NT2/D1 (cell line): ENCODE measurements at regions not wholly inside any gene's neighbourhood (a gene's known extent, or its start where the extent isn't known, plus 50 kb on each side); places are given as distances from the start of the nearest gene placed in this dataset.

Source experiments
- SUZ12 ChIP-seq: IDR thresholded peaks from 2 replicates; pipeline ENCODE4 v1.6.1; 2011; ENCODE audit not compliant: insufficient read length, insufficient read depth; ENCODE audit errors: extremely low read depth
- YY1 ChIP-seq: IDR thresholded peaks from 2 replicates; pipeline ENCODE4 v1.6.1; 2011; ENCODE audit not compliant: insufficient read length, insufficient read depth
- ZNF274 ChIP-seq: IDR thresholded peaks from 2 replicates; pipeline ENCODE4 v1.6.1; 2011; ENCODE audit warnings: mild to moderate bottlenecking, low read depth, low read length

DNA sequence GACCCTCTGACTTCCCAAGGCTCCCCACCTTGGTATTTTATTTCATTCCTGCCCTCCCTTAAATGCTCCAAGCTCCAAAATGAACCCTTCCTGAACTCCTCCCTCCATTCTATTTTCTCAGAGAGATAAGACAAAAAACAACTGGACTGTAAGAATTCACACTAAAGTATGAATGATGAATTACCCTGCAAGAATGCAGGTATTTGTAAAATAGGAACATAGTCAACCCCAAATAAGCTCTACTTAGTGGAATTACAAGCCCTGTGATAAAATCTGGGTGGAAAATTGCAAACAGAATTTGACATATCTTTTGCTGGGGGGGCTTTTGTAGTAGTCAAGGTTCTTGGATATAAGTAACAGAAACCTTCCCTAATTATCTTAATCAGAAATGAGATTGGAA, 67.8 kb upstream of the GJA8 start:
- TF ChIP-seq YY1 (no peak), ZNF274 (no peak), SUZ12 (no peak)
